Erythroblast (primary cell): ENCODE measurements at regions not wholly inside any gene's neighbourhood (a gene's known extent, or its start where the extent isn't known, plus 50 kb on each side); places are given as distances from the start of the nearest gene placed in this dataset.

Experiments used
- GATA1 ChIP-seq: IDR thresholded peaks from 2 replicates; pipeline ENCODE4 v1.6.1; 2011; ENCODE audit warnings: low read depth, mild to moderate bottlenecking, control low read depth, low read length, moderate library complexity
- POLR2A ChIP-seq: IDR thresholded peaks from 2 replicates; pipeline ENCODE4 v1.6.1; 2011; ENCODE audit warnings: mild to moderate bottlenecking, low read length

GRCh38 chr14:76264384-76264783 is 111.6 kb upstream of the ESRRB start:
- TF ChIP-seq POLR2A (no peak), GATA1 (no peak)
